Activated naive CD4-positive, alpha-beta T cell treated with anti-CD3 and anti-CD28 coated beads for 36 hours (primary cell): ENCODE measurements at regions not wholly inside any gene's neighbourhood (a gene's known extent, or its start where the extent isn't known, plus 50 kb on each side); places are given as distances from the start of the nearest gene placed in this dataset.

Experiments
- CTCF ChIA-PET: fragments of 350-600 bp; sonication (Branson Sonifier 250); formaldehyde crosslinking; loops from one replicate; lab custom pipeline; 2021; ENCODE audit warnings: antibody characterized with exemption; lab: Charles Lee
- DNase-seq: peaks from one replicate; pipeline ENCODE4 v3.0.0-alpha.2; 2020
- H3K27ac Mint-ChIP-seq: one replicate; pipeline ENCODE4 v1.8.0; 2021; ENCODE audit warnings: mild to moderate bottlenecking, mixed read lengths
- H3K27me3 Mint-ChIP-seq: one replicate; pipeline ENCODE4 v1.8.0; 2021; ENCODE audit warnings: low read depth, mixed read lengths
- H3K36me3 Mint-ChIP-seq: one replicate; pipeline ENCODE4 v1.8.0; 2021; ENCODE audit warnings: low read depth, mixed read lengths
- H3K4me1 Mint-ChIP-seq: one replicate; pipeline ENCODE4 v1.8.0; 2021; ENCODE audit warnings: low read depth, mixed read lengths
- H3K4me3 Mint-ChIP-seq: one replicate; pipeline ENCODE4 v1.8.0; 2021; ENCODE audit warnings: mild to moderate bottlenecking, moderate library complexity, mixed read lengths
- H3K9me3 Mint-ChIP-seq: one replicate; pipeline ENCODE4 v1.8.0; 2021; ENCODE audit warnings: mixed read lengths
- intact Hi-C: fragments of 100-400 bp; cut with micrococcal nuclease; formaldehyde crosslinking; loops from one replicate; pipeline ENCODE4 v1.15.1; 2023

GRCh38 chr6:62345962-62346689 is 60.1 kb upstream of the KHDRBS2 start:
- Mint-ChIP-seq H3K27ac (no peak overlapping the region), H3K4me1 (no peaks in the 10 kb centered on the region), H3K27me3 (no peaks in the 10 kb centered on the region), H3K9me3 (peaks cover 17% of the 10 kb centered on the region), H3K36me3 (no peaks in the 10 kb centered on the region), H3K4me3 (no peak overlapping the region)
- CTCF ChIA-PET, result no interaction called here
- DNase-seq, result no peak
- intact Hi-C loops, result no loop called here

- peaks cover 17% of the 10 kb centered on the region for H3K9me3 Mint-ChIP-seq
- CTCF ChIA-PET, result no interaction called here
- no peak overlapping the region for H3K27ac Mint-ChIP-seq
- intact Hi-C loops, result no loop called here
- no peak overlapping the region for H3K4me3 Mint-ChIP-seq
- H3K36me3 Mint-ChIP-seq, result no peaks in the 10 kb centered on the region
- no peaks in the 10 kb centered on the region for H3K4me1 Mint-ChIP-seq
- no peaks in the 10 kb centered on the region for H3K27me3 Mint-ChIP-seq
- no peak for DNase-seq
Observed at GRCh38 chr6:62345446-62345845, 59.4 kb upstream of the KHDRBS2 start.

GRCh38 chr6:62344850-62345249 is 58.8 kb upstream of the KHDRBS2 start:
- Mint-ChIP-seq H3K9me3 (peaks cover 18% of the 10 kb centered on the region), H3K27me3 (no peaks in the 10 kb centered on the region), H3K27ac (no peak overlapping the region), H3K36me3 (no peaks in the 10 kb centered on the region), H3K4me1 (no peaks in the 10 kb centered on the region), H3K4me3 (no peak overlapping the region)
- CTCF ChIA-PET, result no interaction called here
- DNase-seq, result no peak
- intact Hi-C loops, result no loop called here

- CTCF ChIA-PET, result no interaction called here
- intact Hi-C loops, result no loop called here
- Mint-ChIP-seq H3K27me3 (no peaks in the 10 kb centered on the region), H3K4me1 (no peaks in the 10 kb centered on the region), H3K27ac (no peak overlapping the region), H3K9me3 (peaks cover 6% of the 10 kb centered on the region), H3K36me3 (no peaks in the 10 kb centered on the region), H3K4me3 (no peak overlapping the region)
- DNase-seq, result no peak
Observed at GRCh38 chr6:62338477-62338876, 52.5 kb upstream of the KHDRBS2 start.
